Neural progenitor cell (in vitro differentiated cells): ENCODE measurements at regions not wholly inside any gene's neighbourhood (a gene's known extent, or its start where the extent isn't known, plus 50 kb on each side); places are given as distances from the start of the nearest gene placed in this dataset.

Source experiments
- DNase-seq: peaks from one replicate; pipeline ENCODE4 v3.0.0-alpha.2; 2016; ENCODE audit warnings: low spot score
- H2AFZ ChIP-seq: fragments of 200-600 bp; sonication (generic); replicated peaks from 2 replicates; pipeline ENCODE4 v1.6.1; 2016; ENCODE audit warnings: antibody characterized with exemption
- H3F3A ChIP-seq: fragments of 200-600 bp; sonication (generic); 2 replicates; pipeline ENCODE4 v1.6.1; 2016; ENCODE audit warnings: antibody characterized with exemption, low read depth
- H3K27ac ChIP-seq: fragments of 200-600 bp; sonication (generic); 2 replicates; pipeline ENCODE4 v1.5.1; 2016; ENCODE audit warnings: mild to moderate bottlenecking
- H3K27me3 ChIP-seq: fragments of 200-600 bp; sonication (generic); 2 replicates; pipeline ENCODE4 v1.6.1; 2016; ENCODE audit warnings: mild to moderate bottlenecking, moderate library complexity
- H3K36me3 ChIP-seq: fragments of 200-600 bp; sonication (generic); 2 replicates; pipeline ENCODE4 v1.5.1; 2016
- H3K4me1 ChIP-seq: fragments of 200-600 bp; sonication (generic); 2 replicates; pipeline ENCODE4 v1.6.1; 2016; ENCODE audit warnings: mixed run types
- H3K4me2 ChIP-seq: fragments of 200-600 bp; sonication (generic); 2 replicates; pipeline ENCODE4 v1.6.1; 2016
- H3K4me3 ChIP-seq: fragments of 200-600 bp; sonication (generic); 2 replicates; pipeline ENCODE4 v1.5.1; 2016
- H3K79me2 ChIP-seq: fragments of 200-600 bp; sonication (generic); 2 replicates; pipeline ENCODE4 v1.6.1; 2016; ENCODE audit warnings: low read depth
- H3K9ac ChIP-seq: fragments of 200-600 bp; sonication (generic); 2 replicates; pipeline ENCODE4 v1.6.1; 2016
- H3K9me3 ChIP-seq: fragments of 200-600 bp; sonication (generic); 2 replicates; pipeline ENCODE4 v1.5.1; 2016; ENCODE audit warnings: low read depth
- H4K20me1 ChIP-seq: fragments of 200-600 bp; sonication (generic); 2 replicates; pipeline ENCODE4 v1.6.1; 2016; ENCODE audit warnings: low read depth
- H3K27ac Mint-ChIP-seq: 3 replicates; pipeline ENCODE4 v1.8.0; 2021; ENCODE audit warnings: mixed read lengths
- H3K27me3 Mint-ChIP-seq: 2 replicates; pipeline ENCODE4 v1.8.0; 2022; ENCODE audit warnings: low read depth, mild to moderate bottlenecking, inconsistent platforms, moderate library complexity, mixed read lengths; ENCODE audit not compliant: insufficient read depth
- H3K36me3 Mint-ChIP-seq: 3 replicates; pipeline ENCODE4 v1.8.0; 2021; ENCODE audit warnings: mixed read lengths
- H3K4me1 Mint-ChIP-seq: 3 replicates; pipeline ENCODE4 v1.8.0; 2021; ENCODE audit warnings: mixed read lengths
- H3K4me3 Mint-ChIP-seq: 3 replicates; pipeline ENCODE4 v1.8.0; 2021; ENCODE audit warnings: mild to moderate bottlenecking, moderate library complexity, mixed read lengths
- H3K9me3 Mint-ChIP-seq: 3 replicates; pipeline ENCODE4 v1.8.0; 2020; ENCODE audit warnings: mixed read lengths
- CTCF ChIP-seq: fragments of 200-600 bp; sonication (generic); IDR thresholded peaks from 2 replicates; pipeline ENCODE4 v1.5.1; 2017; ENCODE audit warnings: antibody characterized with exemption, mild to moderate bottlenecking
- EZH2 ChIP-seq: fragments of 200-600 bp; sonication (generic); IDR thresholded peaks from 2 replicates; pipeline ENCODE4 v1.6.1; 2017; ENCODE audit warnings: antibody characterized with exemption, mild to moderate bottlenecking, moderate library complexity
- EZH2phosphoT487 ChIP-seq: fragments of 200-600 bp; sonication (generic); IDR thresholded peaks from 2 replicates; pipeline ENCODE4 v1.6.1; 2017; ENCODE audit warnings: antibody characterized with exemption

DNA sequence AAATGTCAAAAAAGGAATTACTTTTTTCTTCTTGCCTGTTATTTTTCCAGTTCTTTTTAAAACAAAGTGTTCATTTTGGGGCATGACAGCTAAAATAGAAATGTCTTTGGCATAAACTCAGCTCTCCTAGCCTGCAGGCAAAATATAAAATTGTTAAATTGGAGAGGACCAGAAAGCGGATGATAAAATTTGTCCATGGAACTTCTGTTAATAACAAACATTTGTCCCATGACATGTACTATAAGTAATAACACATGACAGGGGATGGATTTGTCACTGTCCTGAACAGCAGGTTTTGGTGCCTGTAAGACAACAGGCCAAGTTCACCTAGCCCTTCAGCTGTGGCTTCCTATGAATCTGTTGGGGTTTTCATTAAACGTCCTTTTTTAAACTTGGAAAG lies 184.0 kb upstream of the TTC29 start:
- no peak overlapping the region for H3K4me3 Mint-ChIP-seq
- no peak overlapping the region for H3K27ac ChIP-seq
- no peak overlapping the region for H3K9ac ChIP-seq
- H3K4me1 ChIP-seq = no peaks in the 10 kb centered on the region
- H3K36me3 ChIP-seq = no peaks in the 10 kb centered on the region
- no peak overlapping the region for H3K4me3 ChIP-seq
- H3K4me1 Mint-ChIP-seq = no peaks in the 10 kb centered on the region
- no peaks in the 10 kb centered on the region for H3K36me3 Mint-ChIP-seq
- H3F3A ChIP-seq = no peaks in the 10 kb centered on the region
- no peak overlapping the region for H2AFZ ChIP-seq
- no peaks in the 10 kb centered on the region for H3K27me3 Mint-ChIP-seq
- DNase-seq = no peak
- no peak overlapping the region for H3K4me2 ChIP-seq
- no peaks in the 10 kb centered on the region for H3K27me3 ChIP-seq
- no peaks in the 10 kb centered on the region for H3K79me2 ChIP-seq
- TF ChIP-seq CTCF (no peak), EZH2 (no peak), EZH2phosphoT487 (no peak)
- H4K20me1 ChIP-seq = no peaks in the 10 kb centered on the region
- no peak overlapping the region for H3K27ac Mint-ChIP-seq
- H3K9me3 Mint-ChIP-seq = no peaks in the 10 kb centered on the region
- no peaks in the 10 kb centered on the region for H3K9me3 ChIP-seq

DNA sequence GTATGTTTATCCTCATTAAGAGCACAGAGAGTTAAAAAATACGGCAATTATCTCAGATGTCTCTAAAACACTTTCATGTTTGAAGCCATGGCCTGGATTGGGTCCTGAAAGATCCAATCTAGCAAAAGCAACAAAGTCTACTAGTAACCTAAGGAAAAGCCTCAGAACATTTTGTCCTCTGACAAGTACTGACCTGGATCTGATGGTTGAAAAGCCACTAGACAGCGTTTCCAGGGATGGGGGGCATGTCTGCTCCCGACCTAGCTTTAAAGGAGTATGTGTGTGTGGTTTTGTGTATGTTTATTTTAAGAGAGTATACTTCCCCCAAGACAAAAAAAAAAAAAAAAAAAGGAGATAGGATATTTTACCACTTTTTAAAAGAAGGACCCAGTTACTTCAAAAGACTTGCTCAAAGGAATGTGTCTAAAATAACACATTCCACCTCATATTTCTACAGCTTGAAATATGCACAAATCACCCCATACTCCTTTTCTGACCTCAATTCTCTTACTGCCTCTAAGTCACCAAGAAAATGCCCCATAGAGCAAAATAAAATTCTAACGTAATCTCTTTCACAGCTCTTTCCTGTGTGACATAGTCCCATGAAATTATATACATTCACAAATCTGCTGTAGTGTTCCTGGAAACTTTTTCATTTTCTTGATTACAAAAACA lies 189.0 kb upstream of the TTC29 start:
- no peak overlapping the region for H3K27ac ChIP-seq
- H3K4me2 ChIP-seq = no peak overlapping the region
- no peaks in the 10 kb centered on the region for H3K4me1 ChIP-seq
- H3F3A ChIP-seq = no peaks in the 10 kb centered on the region
- no peaks in the 10 kb centered on the region for H3K9me3 ChIP-seq
- H3K79me2 ChIP-seq = no peaks in the 10 kb centered on the region
- TF ChIP-seq EZH2phosphoT487 (no peak), EZH2 (no peak), CTCF (no peak)
- no peak overlapping the region for H3K9ac ChIP-seq
- no peak overlapping the region for H2AFZ ChIP-seq
- no peaks in the 10 kb centered on the region for H3K36me3 ChIP-seq
- H4K20me1 ChIP-seq = no peaks in the 10 kb centered on the region
- no peak for DNase-seq
- Mint-ChIP-seq H3K4me1 (peaks cover 11% of the 10 kb centered on the region), H3K4me3 (no peak overlapping the region), H3K36me3 (no peaks in the 10 kb centered on the region), H3K27me3 (peaks cover 2% of the 10 kb centered on the region), H3K27ac (no peak overlapping the region), H3K9me3 (no peaks in the 10 kb centered on the region)
- no peak overlapping the region for H3K4me3 ChIP-seq
- H3K27me3 ChIP-seq = no peaks in the 10 kb centered on the region

DNA sequence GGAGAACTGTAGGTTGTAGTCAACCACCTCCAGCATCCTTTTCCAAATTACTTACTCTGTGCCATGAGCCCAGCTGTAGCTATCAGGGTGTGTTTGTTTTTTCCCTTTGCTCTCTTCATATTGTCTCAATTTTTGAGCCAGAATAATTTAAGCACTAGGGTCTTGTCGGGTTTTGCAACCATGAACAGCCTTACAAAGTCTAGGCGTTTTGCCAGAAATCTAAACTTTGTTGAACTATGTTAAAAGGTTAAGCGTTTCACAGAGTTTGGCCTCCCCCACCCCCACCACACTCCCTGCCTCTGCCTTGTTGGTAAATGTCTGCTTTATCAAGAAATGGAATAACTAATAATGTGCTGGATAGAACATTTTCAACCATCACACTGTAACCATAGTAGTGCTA lies 190.6 kb upstream of the TTC29 start:
- Histone ChIP-seq H3K9me3 (no peaks in the 10 kb centered on the region), H3F3A (no peaks in the 10 kb centered on the region), H3K4me1 (no peaks in the 10 kb centered on the region), H3K79me2 (no peaks in the 10 kb centered on the region), H3K27me3 (no peaks in the 10 kb centered on the region), H3K36me3 (no peaks in the 10 kb centered on the region), H3K4me3 (no peak overlapping the region), H4K20me1 (no peaks in the 10 kb centered on the region), H3K4me2 (no peak overlapping the region), H2AFZ (no peak overlapping the region), H3K9ac (no peak overlapping the region), H3K27ac (no peak overlapping the region)
- TF ChIP-seq EZH2phosphoT487 = no peak
- TF ChIP-seq CTCF = no peak
- no peak for TF ChIP-seq EZH2
- no peak for DNase-seq
- Mint-ChIP-seq H3K9me3 (no peaks in the 10 kb centered on the region), H3K4me3 (no peak overlapping the region), H3K4me1 (peaks cover 11% of the 10 kb centered on the region), H3K27me3 (peaks cover 2% of the 10 kb centered on the region), H3K36me3 (no peaks in the 10 kb centered on the region), H3K27ac (no peak overlapping the region)
